ENCODE measurements at regions not wholly inside any gene's neighbourhood (a gene's known extent, or its start where the extent isn't known, plus 50 kb on each side); places are given as distances from the start of the nearest gene placed in this dataset.

- TF ChIP-seq CTCF (IDR thresholded peaks at IDR 0.05 in 8 of 11, conservative IDR thresholded peaks at IDR 0.05 in 3 of 11) (no peak), POLR2AphosphoS5 (IDR thresholded peaks at IDR 0.05) (no peak)
These were observed 187.8 kb upstream of the ISX start for GRCh38 chr22:34878171-34878570.

Measured in spleen (tissue), 7 donors.